Mesodermal cell (in vitro differentiated cells): ENCODE measurements at regions not wholly inside any gene's neighbourhood (a gene's known extent, or its start where the extent isn't known, plus 50 kb on each side); places are given as distances from the start of the nearest gene placed in this dataset.

ENCODE experiments used
- H3K27ac ChIP-seq: 2 replicates; pipeline ENCODE4 v1.7.0; 2013; ENCODE audit warnings: mild to moderate bottlenecking, low read depth, low read length, moderate library complexity; ENCODE audit not compliant: severe bottlenecking
- H3K36me3 ChIP-seq: 2 replicates; pipeline ENCODE4 v1.7.1; 2013; ENCODE audit warnings: mild to moderate bottlenecking, low read length, moderate library complexity; ENCODE audit not compliant: control insufficient read depth, insufficient read depth
- H3K4me1 ChIP-seq: one replicate; pipeline ENCODE4 v1.7.1; 2013; ENCODE audit warnings: mild to moderate bottlenecking, low read length; ENCODE audit not compliant: insufficient read depth, control insufficient read depth, poor library complexity, severe bottlenecking
- H3K4me3 ChIP-seq: 2 replicates; pipeline ENCODE4 v1.7.0; 2013; ENCODE audit warnings: low read length, control low read depth, mild to moderate bottlenecking; ENCODE audit not compliant: insufficient read depth, poor library complexity, severe bottlenecking; ENCODE audit errors: extremely low read depth
- H3K9me3 ChIP-seq: 2 replicates; pipeline ENCODE4 v1.7.1; 2013; ENCODE audit warnings: mild to moderate bottlenecking, low read length, moderate library complexity; ENCODE audit not compliant: control insufficient read depth
- WGBS, 2 experiments: methylation state at CpG; one replicate each; pipeline ENCODE4 v1.1.5; 2013; ENCODE audit warnings: missing lambda C conversion rate in 2 of 2; ENCODE audit not compliant: insufficient coverage in 2 of 2; 5-methylcytosine and 5-hydroxymethylcytosine counted together

- H3K36me3 ChIP-seq: no peaks in the 10 kb centered on the region
- no peak overlapping the region for H3K4me3 ChIP-seq
- no peak overlapping the region for H3K27ac ChIP-seq
- no peaks in the 10 kb centered on the region for H3K9me3 ChIP-seq
- WGBS, 2 experiments: 72 to 100% methylated on average over 2 of the region's 2 CpGs
- no peaks in the 10 kb centered on the region for H3K4me1 ChIP-seq
Measured at GRCh38 chr3:189572249-189572648, 58.9 kb upstream of the TP63 start.

DNA sequence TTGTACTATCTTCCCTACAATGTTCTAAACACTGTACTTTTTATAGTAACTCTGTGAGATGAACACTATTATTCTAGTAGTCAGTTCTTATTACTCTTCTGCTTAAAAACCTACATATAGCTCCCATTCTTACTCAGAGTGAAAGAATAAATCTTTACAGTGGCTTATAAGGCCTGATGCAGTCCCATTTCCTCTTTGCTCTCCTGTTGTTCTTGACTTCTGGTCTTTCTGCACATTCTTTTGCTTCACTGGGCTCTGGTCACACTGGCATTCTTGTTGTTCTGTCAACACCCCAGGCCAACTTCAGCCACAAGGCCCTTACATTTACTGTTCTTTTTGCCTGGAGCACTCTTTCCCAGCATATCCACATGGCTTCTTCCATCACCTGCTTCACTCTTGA lies 58.2 kb upstream of the TP63 start:
- H3K36me3 ChIP-seq: no peaks in the 10 kb centered on the region
- no peak overlapping the region for H3K27ac ChIP-seq
- no peaks in the 10 kb centered on the region for H3K4me1 ChIP-seq
- H3K4me3 ChIP-seq: no peak overlapping the region
- no peaks in the 10 kb centered on the region for H3K9me3 ChIP-seq

DNA sequence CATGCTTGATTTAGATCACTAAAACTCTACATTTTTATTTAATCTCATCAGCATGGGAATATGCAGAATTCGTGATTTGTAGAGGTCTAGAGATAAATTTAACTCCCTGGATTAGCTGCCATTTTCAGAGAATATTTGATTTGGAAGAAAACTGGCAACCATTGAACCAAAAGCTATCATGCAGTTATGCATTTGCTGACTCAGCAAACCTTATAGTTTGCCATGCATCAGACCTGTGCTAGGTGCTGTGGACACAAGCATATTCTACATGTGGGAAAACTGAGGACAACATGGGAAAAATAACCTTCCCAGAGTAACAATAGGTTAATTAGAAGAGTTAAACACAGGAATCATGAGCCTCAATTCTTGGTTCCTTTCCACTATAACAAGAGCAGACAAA lies 54.7 kb upstream of the TP63 start:
- no peak overlapping the region for H3K27ac ChIP-seq
- no peak overlapping the region for H3K4me3 ChIP-seq
- 100% methylated on average over 1 of the region's 1 CpG; no CpG with 5 or more reads in 1 of the 2 experiments for WGBS, 2 experiments
- H3K36me3 ChIP-seq: no peaks in the 10 kb centered on the region
- H3K9me3 ChIP-seq: no peaks in the 10 kb centered on the region
- H3K4me1 ChIP-seq: no peaks in the 10 kb centered on the region

GRCh38 chr3:189577050-189577951 lies 53.9 kb upstream of the TP63 start:
- no peak overlapping the region for H3K4me3 ChIP-seq
- no peaks in the 10 kb centered on the region for H3K9me3 ChIP-seq
- no peaks in the 10 kb centered on the region for H3K36me3 ChIP-seq
- no peaks in the 10 kb centered on the region for H3K4me1 ChIP-seq
- H3K27ac ChIP-seq: no peak overlapping the region
- 89 to 90% methylated on average over 3 to 4 of the region's 5 CpGs for WGBS, 2 experiments

DNA sequence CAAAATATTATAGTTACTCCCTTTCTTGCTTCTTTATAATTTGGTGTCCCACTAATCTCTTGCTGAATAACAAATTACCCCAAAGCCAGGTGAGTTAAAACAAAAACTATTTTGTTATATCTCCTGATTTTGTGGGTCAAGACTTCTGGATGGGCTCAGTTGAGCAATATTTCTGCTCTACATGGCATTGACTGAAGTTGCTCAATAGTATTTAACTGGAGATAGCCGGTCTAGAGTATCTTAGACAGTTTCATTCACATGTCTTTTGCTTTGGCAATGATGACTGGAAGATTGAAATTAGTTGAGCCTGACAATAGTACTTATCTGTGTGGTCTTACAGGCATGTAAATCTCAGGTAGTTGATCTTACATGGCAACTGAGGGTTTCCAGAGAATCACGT lies 51.0 kb upstream of the TP63 start:
- Histone ChIP-seq H3K27ac (no peak overlapping the region), H3K4me1 (no peaks in the 10 kb centered on the region), H3K36me3 (no peaks in the 10 kb centered on the region), H3K4me3 (no peak overlapping the region), H3K9me3 (no peaks in the 10 kb centered on the region)
- 93 to 95% methylated on average over 2 of the region's 2 CpGs for WGBS, 2 experiments
